Pancreas (tissue), 10 donors: ENCODE measurements at regions not wholly inside any gene's neighbourhood (a gene's known extent, or its start where the extent isn't known, plus 50 kb on each side); places are given as distances from the start of the nearest gene placed in this dataset.

ENCODE experiments used
- ATAC-seq, 4 donors: fragments of 200-7000 bp; cut with Tn5 transposase; one replicate each; pipeline versions ENCODE4 v1.8.0 to v1.9.1; 2020; ENCODE audit warnings: mild to moderate bottlenecking in 4 of 4, moderate library complexity in 4 of 4
- DNase-seq, 6 donors: peaks; one replicate each; pipeline ENCODE4 v3.0.0-alpha.2; 2020
- FAIRE-seq: peaks from 2 replicates; lab custom pipeline; 2012; peaks lifted over from hg19 to GRCh38; lab: Jason Lieb, UNC
- H3K27ac ChIP-seq, 4 donors: fragments of 200-600 bp; sonication (generic); 1 replicate in 3 of 4; 2 replicates in 1 of 4; pipeline versions ENCODE4 v1.5.0 to v1.8.0; 2020
- H3K27me3 ChIP-seq, 4 donors: fragments of 200-600 bp; one replicate each; pipeline ENCODE4 v1.8.0; 2021
- H3K36me3 ChIP-seq, 3 donors: fragments of 200-600 bp; sonication (generic) in 1 of 3; one replicate each; pipeline versions ENCODE4 v1.5.0 to v1.8.0; 2020 to 2021
- H3K4me1 ChIP-seq, 3 donors: fragments of 200-600 bp; one replicate each; pipeline ENCODE4 v1.8.0; 2021
- H3K4me3 ChIP-seq, 4 donors: fragments of 200-600 bp; sonication (generic) in 2 of 4; one replicate each; pipeline versions ENCODE4 v1.5.0 to v1.8.0; 2020 to 2021
- H3K9me3 ChIP-seq, 4 donors: fragments of 200-600 bp; one replicate each; pipeline ENCODE4 v1.8.0; 2021
- WGBS, 2 donors: extraction: QIAGEN DNeasy Blood & Tissue Kit; methylation state at CpG; one replicate each; pipeline ENCODE4 v1.1.7; 2013; 5-methylcytosine and 5-hydroxymethylcytosine counted together
- intact Hi-C, 3 donors: fragments of 100-400 bp; cut with DNase I; formaldehyde crosslinking; loops; one replicate each; pipeline versions ENCODE4 v1.11.1 to v1.14.2; 2022
- TF ChIP-seq, protein P1 (sequence below), 4 donors: fragments of 200-600 bp; sonication (generic) in 3 of 4; IDR thresholded peaks; one replicate each; pipeline versions ENCODE4 v1.5.0 to v1.8.0; 2021; ENCODE audit warnings: antibody characterized with exemption in 4 of 4
- donor health status: healthy with polysubstance abuse.
- donor health status: DM: no; HTN: no; CAD: no; lungs with moderate emphysema.
- donor health status: DM: no; HTN: no; CAD: no.
- donor health status: control.
- donor health status: control.
- donor health status: Bipolar disorder and iron deficiency.
- donor health status: DM: yes; HTN: yes; CAD: no.
- donor health status: DM: no; HTN: no; CAD: no.
- donor health status: DM: no; HTN: no; CAD: no.
- donor health status: DM: yes; HTN: yes; CAD: no.

DNA sequence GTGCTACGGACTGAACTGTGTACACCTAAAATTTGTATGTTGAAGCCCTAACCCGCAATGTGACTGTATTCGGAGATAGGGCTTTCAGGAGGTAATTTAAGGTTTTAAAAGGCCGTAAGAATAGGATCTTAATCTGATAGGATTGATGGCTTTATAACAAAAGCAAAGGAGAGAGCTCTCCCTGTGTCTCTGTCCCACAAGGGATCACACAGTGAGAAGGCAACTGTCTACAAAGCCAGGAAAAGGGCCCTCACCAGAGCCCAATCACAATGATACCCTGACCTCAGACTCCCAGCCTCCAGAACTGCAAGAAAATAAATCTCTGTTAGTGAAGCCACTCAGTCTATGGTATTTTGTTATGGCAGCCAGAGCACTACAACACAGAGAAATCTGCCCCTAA, 208.7 kb upstream of the ZC3H12C start:
- 69 to 84% methylated on average over 4 of the region's 4 CpGs for WGBS, 2 donors
- H3K4me1 ChIP-seq = no peaks in the 10 kb centered on the region

DNA sequence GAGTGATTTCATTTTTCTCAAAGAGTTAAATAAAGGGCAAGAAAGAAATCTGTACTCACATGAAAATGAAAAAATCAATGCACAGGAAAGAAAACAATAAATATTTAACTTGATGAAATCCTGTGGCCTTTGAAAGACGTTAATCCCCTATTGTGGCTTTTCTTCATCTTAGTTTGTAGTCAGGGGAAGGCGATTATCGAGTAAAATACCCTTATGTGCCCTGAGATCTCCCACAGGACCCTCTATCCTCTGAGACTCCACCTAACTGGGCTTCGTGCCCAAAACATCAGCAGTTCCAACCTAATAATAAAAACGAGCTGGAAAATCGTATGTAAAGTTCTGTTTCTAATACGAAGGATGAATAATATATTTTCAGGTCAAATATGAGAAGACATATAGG, 208.2 kb upstream of the ZC3H12C start:
- ATAC-seq (no peak), FAIRE-seq (no peak), DNase-seq (no peak)
- TF ChIP-seq, protein P1, sequence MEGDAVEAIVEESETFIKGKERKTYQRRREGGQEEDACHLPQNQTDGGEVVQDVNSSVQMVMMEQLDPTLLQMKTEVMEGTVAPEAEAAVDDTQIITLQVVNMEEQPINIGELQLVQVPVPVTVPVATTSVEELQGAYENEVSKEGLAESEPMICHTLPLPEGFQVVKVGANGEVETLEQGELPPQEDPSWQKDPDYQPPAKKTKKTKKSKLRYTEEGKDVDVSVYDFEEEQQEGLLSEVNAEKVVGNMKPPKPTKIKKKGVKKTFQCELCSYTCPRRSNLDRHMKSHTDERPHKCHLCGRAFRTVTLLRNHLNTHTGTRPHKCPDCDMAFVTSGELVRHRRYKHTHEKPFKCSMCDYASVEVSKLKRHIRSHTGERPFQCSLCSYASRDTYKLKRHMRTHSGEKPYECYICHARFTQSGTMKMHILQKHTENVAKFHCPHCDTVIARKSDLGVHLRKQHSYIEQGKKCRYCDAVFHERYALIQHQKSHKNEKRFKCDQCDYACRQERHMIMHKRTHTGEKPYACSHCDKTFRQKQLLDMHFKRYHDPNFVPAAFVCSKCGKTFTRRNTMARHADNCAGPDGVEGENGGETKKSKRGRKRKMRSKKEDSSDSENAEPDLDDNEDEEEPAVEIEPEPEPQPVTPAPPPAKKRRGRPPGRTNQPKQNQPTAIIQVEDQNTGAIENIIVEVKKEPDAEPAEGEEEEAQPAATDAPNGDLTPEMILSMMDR (IDR thresholded peaks at IDR 0.05) = no peak
- no peaks in the 10 kb centered on the region for H3K4me1 ChIP-seq
- intact Hi-C loops = no loop called here
- H3K27ac ChIP-seq = no peak overlapping the region
- no peak overlapping the region for H3K4me3 ChIP-seq
- H3K27me3 ChIP-seq = no peaks in the 10 kb centered on the region
- H3K9me3 ChIP-seq = no peaks in the 10 kb centered on the region
- WGBS, 2 donors = 33 to 43% methylated on average over 7 of the region's 7 CpGs
- H3K36me3 ChIP-seq = no peaks in the 10 kb centered on the region

More for the DNA sequence above, 208.7 kb upstream of the ZC3H12C start:
- no peak overlapping the region for H3K4me3 ChIP-seq
- H3K9me3 ChIP-seq = no peaks in the 10 kb centered on the region
- no peaks in the 10 kb centered on the region for H3K27me3 ChIP-seq
- intact Hi-C loops = no loop called here
- no peak overlapping the region for H3K27ac ChIP-seq
- ATAC-seq (no peak), FAIRE-seq (no peak), DNase-seq (no peak)
- TF ChIP-seq, protein P1 (IDR thresholded peaks at IDR 0.05) = no peak
- no peaks in the 10 kb centered on the region for H3K36me3 ChIP-seq

DNA sequence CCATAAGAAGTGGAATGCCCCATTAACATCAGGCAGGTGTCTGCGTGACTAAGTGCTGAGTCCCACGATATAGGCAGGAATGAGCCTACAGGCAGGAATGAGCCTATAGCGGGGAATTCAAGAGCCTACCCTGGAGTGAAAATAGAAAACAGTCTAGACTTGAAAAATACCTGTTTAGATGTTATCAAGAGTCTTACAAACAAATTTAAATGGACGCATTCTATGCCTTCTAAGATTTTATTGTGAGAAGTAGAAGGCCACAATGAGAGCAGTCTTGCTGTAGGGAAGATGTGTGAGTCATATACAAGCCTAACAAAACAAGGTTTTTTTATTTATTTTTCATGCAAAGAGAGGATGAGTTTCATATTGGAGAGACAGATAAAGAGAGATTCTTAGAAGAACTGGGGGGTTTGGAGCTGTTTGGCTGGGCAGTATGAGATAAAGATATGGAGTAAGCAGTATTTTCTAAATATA, 200.8 kb upstream of the ZC3H12C start:
- Histone ChIP-seq H3K9me3 (no peaks in the 10 kb centered on the region), H3K36me3 (no peaks in the 10 kb centered on the region), H3K4me1 (no peaks in the 10 kb centered on the region), H3K4me3 (no peak overlapping the region), H3K27me3 (no peaks in the 10 kb centered on the region), H3K27ac (no peak overlapping the region)
- WGBS, 2 donors = 83 to 90% methylated on average over 4 of the region's 4 CpGs
- intact Hi-C loops = no loop called here
- DNase-seq (no peak), ATAC-seq (no peak), FAIRE-seq (no peak)
- TF ChIP-seq, protein P1 (IDR thresholded peaks at IDR 0.05) = no peak

DNA sequence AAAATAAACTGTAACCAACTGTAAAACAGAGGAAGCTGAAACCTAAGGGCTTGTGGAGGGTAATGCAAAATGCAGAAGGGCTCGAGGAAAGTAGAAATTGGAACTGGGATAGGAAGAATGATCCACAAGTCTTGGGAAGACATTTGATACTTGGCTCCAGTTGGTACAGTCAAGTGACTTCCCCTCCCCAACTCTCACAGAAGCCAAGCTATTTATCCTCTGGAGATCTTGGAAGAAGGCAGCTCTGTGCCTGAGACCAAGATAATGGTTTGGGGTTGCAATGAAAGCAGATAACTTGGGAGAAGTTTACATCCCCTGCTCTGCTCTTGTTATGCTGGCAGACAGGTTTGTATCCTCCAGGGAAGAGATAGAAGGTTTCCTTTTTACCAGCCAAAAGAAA, 198.9 kb upstream of the ZC3H12C start:
- TF ChIP-seq, protein P1 (IDR thresholded peaks at IDR 0.05) = no peak
- H3K9me3 ChIP-seq = no peaks in the 10 kb centered on the region
- no peak overlapping the region for H3K4me3 ChIP-seq
- H3K4me1 ChIP-seq = no peaks in the 10 kb centered on the region
- no peak for DNase-seq
- no peak overlapping the region for H3K27ac ChIP-seq
- H3K36me3 ChIP-seq = no peaks in the 10 kb centered on the region
- ATAC-seq = no peak
- no peaks in the 10 kb centered on the region for H3K27me3 ChIP-seq
- FAIRE-seq = no peak
- intact Hi-C loops = no loop called here
- 59 to 62% methylated on average over 1 of the region's 1 CpG for WGBS, 2 donors

DNA sequence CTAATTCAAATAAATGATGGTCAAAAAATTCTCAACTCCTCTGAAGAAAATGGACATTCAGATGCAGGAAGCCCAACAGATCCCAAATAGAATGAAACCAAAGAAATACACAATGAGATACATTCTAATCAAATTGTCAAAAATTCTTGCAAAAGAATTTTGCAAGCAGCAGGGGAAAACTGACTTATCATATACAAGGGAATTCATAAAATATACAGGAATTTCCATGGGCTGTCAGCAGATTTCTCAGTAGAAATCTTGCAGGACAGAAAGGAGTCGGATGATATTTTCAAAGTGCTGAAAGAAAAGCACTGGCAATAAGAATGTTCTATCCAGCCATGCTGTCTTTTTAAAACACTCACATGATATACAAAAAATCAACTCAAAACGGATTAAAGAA, 194.6 kb upstream of the ZC3H12C start:
- H3K4me1 ChIP-seq = no peaks in the 10 kb centered on the region
- H3K27me3 ChIP-seq = no peaks in the 10 kb centered on the region
- no peaks in the 10 kb centered on the region for H3K9me3 ChIP-seq
- H3K4me3 ChIP-seq = no peak overlapping the region
- 49 to 75% methylated on average over 2 of the region's 2 CpGs for WGBS, 2 donors
- intact Hi-C loops = no loop called here
- DNase-seq (no peak), FAIRE-seq (no peak), ATAC-seq (no peak)
- TF ChIP-seq, protein P1 (IDR thresholded peaks at IDR 0.05) = no peak
- H3K27ac ChIP-seq = no peak overlapping the region
- no peaks in the 10 kb centered on the region for H3K36me3 ChIP-seq
